Fibroblast of skin of right biceps (primary cell): ENCODE measurements at regions not wholly inside any gene's neighbourhood (a gene's known extent, or its start where the extent isn't known, plus 50 kb on each side); places are given as distances from the start of the nearest gene placed in this dataset.

Source experiments
- DNase-seq: peaks from one replicate; pipeline ENCODE4 v3.0.0-alpha.2; 2013

- DNase-seq: no peak
Measured at GRCh38 chr7:35581605-35582210, 113.2 kb downstream of the HERPUD2 start.

- DNase-seq: no peak
Measured at GRCh38 chr7:35576031-35576573, 118.8 kb downstream of the HERPUD2 start.

DNA sequence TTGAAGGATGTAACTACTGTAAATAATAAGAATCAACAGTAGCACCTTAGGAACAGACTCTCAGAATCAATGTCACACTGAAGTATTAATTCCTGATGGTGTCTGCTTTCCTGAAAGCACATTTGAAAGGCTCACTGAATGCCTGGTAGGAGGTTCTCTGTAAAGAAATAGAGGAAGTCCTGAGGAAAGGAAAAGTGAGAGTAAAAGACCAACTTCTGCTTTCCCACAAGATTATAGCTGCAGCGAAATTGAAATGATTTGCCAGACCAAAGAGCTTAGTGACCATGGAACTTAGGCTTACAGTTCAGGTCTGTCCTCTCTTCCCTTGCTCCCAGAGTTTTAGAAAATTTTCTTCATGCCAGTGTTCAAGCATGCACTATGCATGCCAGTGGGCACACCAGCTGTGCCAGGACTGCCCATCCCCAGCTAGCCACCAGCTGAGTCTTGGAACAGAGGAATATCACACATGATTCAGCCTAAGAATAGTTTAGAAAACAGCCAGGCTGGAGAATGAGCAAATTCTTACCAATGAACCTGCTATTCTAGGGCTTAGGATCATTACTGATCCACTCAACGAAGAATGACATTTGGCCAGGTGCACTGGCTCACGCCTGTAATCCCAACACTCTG lies 123.2 kb downstream of the HERPUD2 start:
- no peak for DNase-seq

- no peak for DNase-seq
Measured at GRCh38 chr7:35570937-35571336, 124.0 kb downstream of the HERPUD2 start.

DNA sequence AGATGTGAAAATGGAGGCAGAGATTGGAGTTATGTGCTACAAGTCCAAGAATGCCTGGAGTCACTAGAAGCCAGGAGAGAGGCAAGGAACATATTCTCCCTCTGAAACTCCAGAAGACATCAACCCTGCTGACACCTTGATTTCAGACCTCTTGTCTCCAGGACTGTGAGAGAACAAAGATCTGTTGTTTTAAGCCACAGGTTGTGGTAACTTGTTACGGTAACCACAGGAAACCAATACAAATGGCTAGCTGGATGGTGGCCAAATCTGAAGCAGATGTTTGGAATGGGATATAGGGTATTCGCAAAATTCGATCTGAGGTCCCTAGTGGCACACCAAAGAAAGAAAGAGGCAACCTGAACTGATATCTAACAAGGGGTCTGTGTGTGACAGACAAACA lies 129.0 kb downstream of the HERPUD2 start:
- DNase-seq: no peak

DNA sequence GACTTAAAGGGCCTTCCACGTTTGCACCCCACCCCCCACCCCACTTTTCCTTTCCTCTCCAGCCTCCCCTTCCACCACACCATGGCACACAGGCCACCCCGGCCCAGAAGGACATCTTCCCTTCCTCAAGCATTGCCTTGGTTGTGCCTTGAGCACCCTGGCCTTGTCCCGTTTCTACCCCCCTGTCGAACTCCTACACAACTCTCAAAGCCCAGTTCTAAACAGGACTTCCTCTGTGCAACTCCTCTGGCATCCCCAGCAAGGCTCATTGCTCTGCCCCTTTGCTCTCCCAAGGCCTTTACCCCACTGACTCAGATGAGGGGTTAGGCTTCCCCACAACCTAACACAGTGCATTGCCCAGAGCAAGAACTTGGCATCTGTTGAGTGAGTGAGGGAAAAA lies 136.1 kb downstream of the HERPUD2 start:
- DNase-seq: no peak

GRCh38 chr7:35556515-35557471 lies 138.1 kb downstream of the HERPUD2 start:
- DNase-seq: no peak

DNA sequence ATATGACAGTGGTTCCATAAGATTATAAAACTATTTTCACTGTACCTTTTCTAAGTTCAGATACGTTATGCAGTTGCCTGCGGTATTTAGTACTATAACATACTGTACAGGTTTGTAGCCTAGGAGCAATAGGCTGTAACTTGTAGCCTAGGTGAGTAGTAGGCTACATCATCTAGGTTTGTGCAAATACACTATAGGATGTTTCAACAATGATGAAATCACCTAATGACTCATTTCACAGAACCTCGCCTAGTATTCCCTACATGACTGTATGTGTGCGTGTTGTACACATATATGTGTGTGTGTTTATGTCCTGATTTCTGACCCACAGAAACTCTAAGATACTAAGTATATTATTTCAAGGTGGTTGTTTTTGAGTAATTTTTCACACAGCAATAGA lies 139.0 kb downstream of the HERPUD2 start:
- DNase-seq: no peak

- no peak for DNase-seq
Measured at GRCh38 chr7:35555386-35555785, 139.5 kb downstream of the HERPUD2 start.

DNA sequence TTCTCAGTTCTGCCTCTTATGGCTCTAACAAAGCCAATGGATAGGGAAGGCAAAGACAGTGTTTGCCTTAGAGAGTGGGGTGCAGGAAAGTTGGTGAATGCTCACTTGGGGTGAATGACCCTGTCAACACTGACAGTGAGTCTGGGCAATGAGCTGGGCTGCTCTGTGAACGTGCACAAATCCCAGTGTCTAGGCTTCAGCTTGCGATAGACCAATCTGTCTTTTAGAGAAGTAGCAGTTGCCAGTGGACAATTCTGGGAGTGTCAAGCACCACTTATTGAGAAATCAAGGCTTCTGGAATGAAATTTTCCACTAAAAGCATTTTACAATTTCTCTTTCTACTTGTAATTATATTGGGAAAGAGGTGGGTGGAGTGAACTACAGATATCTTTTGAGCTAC lies 141.4 kb downstream of the HERPUD2 start:
- DNase-seq: no peak

GRCh38 chr7:35552691-35553090 lies 142.2 kb downstream of the HERPUD2 start:
- DNase-seq: no peak

DNA sequence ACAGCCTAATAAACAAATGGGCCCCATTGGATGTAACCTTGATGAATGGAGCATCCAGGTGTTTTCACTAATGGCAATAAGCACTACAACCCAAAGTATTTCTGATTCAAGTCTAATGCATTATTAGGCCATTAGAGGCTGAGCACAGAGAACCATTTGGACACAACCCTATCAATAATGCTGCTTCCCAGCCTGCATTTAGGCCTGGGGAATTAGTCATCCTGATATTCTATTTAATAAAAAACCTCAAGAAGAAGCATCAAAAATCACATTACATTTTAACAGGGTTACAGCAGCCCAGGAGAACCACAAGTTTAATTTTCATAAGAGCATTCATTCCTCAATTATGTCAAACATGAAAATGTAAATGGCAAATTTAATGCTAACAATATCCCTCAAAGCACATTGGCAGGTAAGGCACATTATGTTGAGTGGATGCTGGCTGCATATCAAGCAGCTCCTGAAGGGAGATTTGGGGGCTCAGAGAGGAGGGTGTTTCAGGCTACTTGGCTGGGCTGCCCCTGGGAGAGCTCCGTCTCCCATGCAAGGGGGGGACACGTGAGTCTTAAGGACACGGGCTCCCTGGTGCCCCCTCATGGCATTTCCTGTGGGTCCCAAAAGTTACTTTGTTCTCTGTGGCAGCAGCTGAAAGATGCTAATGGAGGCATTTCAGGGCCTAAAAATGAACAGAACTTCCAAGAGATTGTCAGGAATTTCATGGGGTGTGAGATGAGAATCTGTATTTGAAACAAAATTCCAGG lies 143.4 kb downstream of the HERPUD2 start:
- DNase-seq: no peak

GRCh38 chr7:35550831-35551230 lies 144.1 kb downstream of the HERPUD2 start:
- DNase-seq: no peak

GRCh38 chr7:35549781-35550180 lies 145.2 kb downstream of the HERPUD2 start:
- DNase-seq: no peak

DNA sequence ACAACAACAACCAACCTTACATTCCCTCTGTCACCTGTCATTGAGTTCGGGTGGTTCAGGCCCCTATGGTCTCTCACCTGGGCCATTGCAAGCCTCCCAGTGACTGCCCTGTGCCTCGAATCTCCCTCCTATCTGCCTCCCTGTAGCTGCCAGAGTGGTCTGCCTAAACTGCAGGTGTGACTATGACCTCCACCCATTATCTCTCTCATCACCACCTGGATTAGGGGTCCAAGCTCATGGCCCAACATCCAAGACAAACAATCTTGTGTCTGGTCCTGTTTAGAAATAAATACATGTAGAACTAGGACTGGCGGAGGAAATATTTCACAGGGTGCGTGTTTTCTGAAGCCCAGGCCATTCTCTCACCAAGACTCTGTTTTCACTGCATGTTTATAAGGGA lies 146.6 kb downstream of the HERPUD2 start:
- DNase-seq: no peak

GRCh38 chr7:35546691-35547429 lies 148.1 kb downstream of the HERPUD2 start:
- DNase-seq: no peak

GRCh38 chr7:35545831-35546230 lies 149.1 kb downstream of the HERPUD2 start:
- no peak for DNase-seq

GRCh38 chr7:35544028-35544742 lies 150.8 kb downstream of the HERPUD2 start:
- no peak for DNase-seq

GRCh38 chr7:35537067-35538023 lies 157.6 kb downstream of the HERPUD2 start:
- DNase-seq: peak; percentile 59

- no peak for DNase-seq
Measured at GRCh38 chr7:35536396-35536826, 158.5 kb downstream of the HERPUD2 start.
